Type B pancreatic cell (in vitro differentiated cells): ENCODE measurements at regions not wholly inside any gene's neighbourhood (a gene's known extent, or its start where the extent isn't known, plus 50 kb on each side); places are given as distances from the start of the nearest gene placed in this dataset.

Experiments
- DNase-seq: peaks from one replicate; pipeline ENCODE4 v3.0.0; 2021; ENCODE audit warnings: mixed read lengths; ENCODE audit not compliant: unreplicated experiment; ENCODE audit errors: extremely low spot score
- H3K27ac Mint-ChIP-seq: 2 replicates; pipeline ENCODE4 v1.8.0; 2021; ENCODE audit warnings: mild to moderate bottlenecking, mixed read lengths
- H3K27me3 Mint-ChIP-seq: 2 replicates; pipeline ENCODE4 v1.8.0; 2021; ENCODE audit warnings: mixed read lengths
- H3K36me3 Mint-ChIP-seq: 2 replicates; pipeline ENCODE4 v1.8.0; 2021; ENCODE audit warnings: mixed read lengths
- H3K4me1 Mint-ChIP-seq: one replicate; pipeline ENCODE4 v1.8.0; 2021; ENCODE audit warnings: mixed read lengths; ENCODE audit not compliant: unreplicated experiment
- H3K4me3 Mint-ChIP-seq: 2 replicates; pipeline ENCODE4 v1.8.0; 2021; ENCODE audit warnings: mild to moderate bottlenecking, mixed read lengths
- H3K9me3 Mint-ChIP-seq: 2 replicates; pipeline ENCODE4 v1.8.0; 2021; ENCODE audit warnings: mixed read lengths
- TF ChIP-seq, protein P1 (sequence below): fragments of 200-600 bp; sonication (generic); conservative IDR thresholded peaks from 2 replicates; pipeline ENCODE4 v1.5.0; 2021; ENCODE audit warnings: antibody characterized with exemption, mild to moderate bottlenecking

DNA sequence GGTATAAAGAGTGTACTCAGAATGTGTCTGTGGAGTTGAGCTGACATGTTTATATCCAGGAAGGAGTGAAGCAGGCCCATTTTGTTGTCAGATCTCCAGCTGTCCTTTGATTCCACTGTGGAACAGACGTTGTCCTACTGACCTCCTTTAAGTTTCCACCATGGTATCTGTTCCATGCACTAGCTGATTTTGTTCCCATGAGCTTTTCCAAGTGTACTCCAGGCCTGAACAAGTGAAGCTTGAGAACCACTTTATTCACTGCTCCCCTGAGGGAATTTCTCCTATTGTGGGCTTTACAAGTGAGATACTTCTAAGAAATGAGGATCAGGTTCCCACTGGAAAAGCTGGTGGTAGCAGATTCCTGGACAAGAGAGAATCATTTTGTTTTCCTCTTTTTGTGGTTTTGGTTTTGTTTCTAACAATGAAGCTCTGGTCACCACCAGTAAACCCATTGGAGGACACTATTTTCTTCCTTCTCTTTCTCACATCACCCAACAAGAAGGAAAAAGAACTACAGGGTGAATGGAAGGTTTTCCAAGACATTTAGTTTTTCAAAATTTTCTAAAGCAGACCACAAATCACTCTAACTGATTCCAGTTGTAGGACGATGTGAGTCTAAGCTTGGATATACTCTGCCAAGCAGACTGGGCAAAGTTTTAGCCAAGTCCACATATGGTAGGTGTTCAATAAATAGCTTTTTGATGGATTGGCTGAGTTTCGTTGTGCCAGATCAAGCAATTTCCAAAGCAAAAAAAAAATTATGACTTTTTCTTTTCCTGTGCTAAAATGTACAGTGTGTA lies 144.2 kb downstream of the JCAD start:
- Mint-ChIP-seq H3K36me3 (peaks cover 4% of the 10 kb centered on the region), H3K9me3 (peaks cover 10% of the 10 kb centered on the region), H3K27ac (no peak overlapping the region), H3K27me3 (no peaks in the 10 kb centered on the region), H3K4me1 (peaks cover 15% of the 10 kb centered on the region), H3K4me3 (no peak overlapping the region)
- TF ChIP-seq, protein P1, sequence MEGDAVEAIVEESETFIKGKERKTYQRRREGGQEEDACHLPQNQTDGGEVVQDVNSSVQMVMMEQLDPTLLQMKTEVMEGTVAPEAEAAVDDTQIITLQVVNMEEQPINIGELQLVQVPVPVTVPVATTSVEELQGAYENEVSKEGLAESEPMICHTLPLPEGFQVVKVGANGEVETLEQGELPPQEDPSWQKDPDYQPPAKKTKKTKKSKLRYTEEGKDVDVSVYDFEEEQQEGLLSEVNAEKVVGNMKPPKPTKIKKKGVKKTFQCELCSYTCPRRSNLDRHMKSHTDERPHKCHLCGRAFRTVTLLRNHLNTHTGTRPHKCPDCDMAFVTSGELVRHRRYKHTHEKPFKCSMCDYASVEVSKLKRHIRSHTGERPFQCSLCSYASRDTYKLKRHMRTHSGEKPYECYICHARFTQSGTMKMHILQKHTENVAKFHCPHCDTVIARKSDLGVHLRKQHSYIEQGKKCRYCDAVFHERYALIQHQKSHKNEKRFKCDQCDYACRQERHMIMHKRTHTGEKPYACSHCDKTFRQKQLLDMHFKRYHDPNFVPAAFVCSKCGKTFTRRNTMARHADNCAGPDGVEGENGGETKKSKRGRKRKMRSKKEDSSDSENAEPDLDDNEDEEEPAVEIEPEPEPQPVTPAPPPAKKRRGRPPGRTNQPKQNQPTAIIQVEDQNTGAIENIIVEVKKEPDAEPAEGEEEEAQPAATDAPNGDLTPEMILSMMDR: no peak
- DNase-seq: no peak

DNA sequence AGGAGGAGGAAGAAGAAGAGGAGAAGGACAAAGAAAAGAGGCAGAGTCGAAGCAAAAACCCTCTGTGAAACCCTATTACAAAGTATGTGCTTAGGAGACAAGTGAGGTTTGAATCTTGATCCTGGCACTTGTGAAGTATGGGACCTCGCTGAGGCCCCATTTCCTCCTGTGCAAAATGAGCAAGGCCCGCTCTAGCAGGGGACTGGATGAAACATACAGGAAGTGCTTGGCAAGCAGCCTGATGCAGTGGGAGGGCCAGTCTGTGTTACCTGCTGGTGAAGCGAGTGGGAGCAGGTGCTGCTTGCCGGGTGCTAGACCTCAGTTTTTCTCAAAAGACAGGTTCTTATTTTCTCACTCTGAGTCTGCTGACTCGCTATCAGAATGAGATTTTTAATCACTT lies 150.4 kb downstream of the JCAD start:
- H3K27me3 Mint-ChIP-seq: no peaks in the 10 kb centered on the region
- H3K27ac Mint-ChIP-seq: no peak overlapping the region
- H3K9me3 Mint-ChIP-seq: peaks cover 5% of the 10 kb centered on the region
- TF ChIP-seq, protein P1: no peak
- DNase-seq: no peak
- peaks cover 4% of the 10 kb centered on the region for H3K4me1 Mint-ChIP-seq
- peaks cover 4% of the 10 kb centered on the region for H3K36me3 Mint-ChIP-seq
- H3K4me3 Mint-ChIP-seq: no peak overlapping the region

DNA sequence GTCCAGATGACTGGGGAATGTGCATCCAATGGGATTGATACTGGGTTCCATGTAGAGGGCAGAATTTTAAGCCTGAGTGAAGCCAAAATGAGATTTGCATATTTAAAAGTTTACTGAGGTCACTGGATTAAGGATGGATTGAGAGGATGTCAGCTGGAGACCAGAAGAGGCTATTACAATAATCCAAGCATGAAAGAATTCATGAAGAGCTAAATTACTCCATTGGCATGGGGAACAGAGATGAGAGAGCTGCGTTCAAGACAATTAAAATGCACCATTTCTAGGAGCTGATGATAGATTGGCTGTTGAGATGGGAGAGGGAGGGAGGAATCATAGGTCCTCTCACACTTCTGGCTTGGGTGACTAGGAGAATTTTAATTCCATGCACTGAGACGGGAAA lies 158.5 kb downstream of the JCAD start:
- Mint-ChIP-seq H3K4me1 (no peaks in the 10 kb centered on the region), H3K27me3 (no peaks in the 10 kb centered on the region), H3K36me3 (no peaks in the 10 kb centered on the region), H3K4me3 (no peak overlapping the region), H3K9me3 (peaks cover 13% of the 10 kb centered on the region), H3K27ac (no peak overlapping the region)
- no peak for DNase-seq
- TF ChIP-seq, protein P1: no peak

DNA sequence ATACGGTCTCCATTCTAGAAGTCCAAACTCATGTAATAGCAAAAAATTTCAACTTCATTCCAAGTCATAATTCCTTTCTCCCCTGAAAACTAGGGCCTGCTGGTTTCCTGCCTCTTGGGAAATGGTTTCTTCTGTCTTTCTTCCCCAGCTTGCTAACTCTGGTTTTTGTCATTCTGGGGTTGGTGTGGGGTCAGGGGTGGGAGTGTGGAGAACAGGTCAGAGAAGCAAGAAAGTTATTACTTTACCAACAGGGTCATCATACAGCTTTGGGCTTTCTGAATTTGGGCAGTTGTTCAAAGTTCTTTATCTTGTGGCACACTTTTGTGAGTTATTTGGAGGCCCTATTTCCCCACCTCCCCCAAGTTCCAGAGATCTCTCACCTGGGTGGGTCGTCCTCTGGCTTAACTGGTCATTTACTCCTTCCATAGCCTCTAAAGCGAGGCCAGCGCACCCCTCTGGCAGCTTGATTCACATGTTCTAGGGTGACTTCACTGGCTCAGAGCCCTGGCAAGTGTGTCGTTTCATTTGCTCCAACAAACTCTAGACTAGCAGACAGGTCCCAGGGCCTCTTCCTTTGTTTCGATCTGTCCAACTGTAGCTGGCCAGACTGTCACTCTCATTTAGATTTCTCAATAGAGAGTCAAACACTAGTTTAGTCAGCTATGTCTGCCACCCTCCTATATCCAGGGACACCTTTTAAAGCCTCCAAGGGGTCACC lies 161.2 kb downstream of the JCAD start:
- Mint-ChIP-seq H3K36me3 (no peaks in the 10 kb centered on the region), H3K27me3 (no peaks in the 10 kb centered on the region), H3K4me3 (no peak overlapping the region), H3K27ac (no peak overlapping the region), H3K4me1 (peaks cover 7% of the 10 kb centered on the region), H3K9me3 (peaks cover 7% of the 10 kb centered on the region)
- TF ChIP-seq, protein P1: no peak
- no peak for DNase-seq

DNA sequence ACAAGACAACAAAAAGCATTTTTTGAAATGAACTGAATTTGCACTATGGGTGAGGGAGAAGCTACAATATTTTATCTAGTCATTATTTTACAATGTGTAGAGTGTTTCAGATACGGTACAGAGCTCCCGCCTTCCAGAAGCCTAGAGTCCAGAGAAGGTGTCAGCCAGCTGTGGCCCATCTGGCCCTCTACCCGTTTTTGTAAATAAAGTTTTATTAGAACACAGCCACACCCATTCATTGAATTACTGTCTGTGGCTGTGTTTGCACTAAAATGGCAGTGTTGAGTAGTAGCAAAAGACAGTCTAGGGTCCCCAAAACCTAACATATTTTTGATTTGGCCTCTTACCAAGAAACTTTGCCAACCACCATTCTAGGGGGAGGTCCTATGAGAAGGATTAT lies 162.0 kb downstream of the JCAD start:
- no peak overlapping the region for H3K27ac Mint-ChIP-seq
- H3K9me3 Mint-ChIP-seq: peaks cover 7% of the 10 kb centered on the region
- TF ChIP-seq, protein P1: no peak
- no peaks in the 10 kb centered on the region for H3K27me3 Mint-ChIP-seq
- H3K4me1 Mint-ChIP-seq: peaks cover 7% of the 10 kb centered on the region
- H3K4me3 Mint-ChIP-seq: no peak overlapping the region
- H3K36me3 Mint-ChIP-seq: no peaks in the 10 kb centered on the region
- no peak for DNase-seq
